ENCODE measurements at regions not wholly inside any gene's neighbourhood (a gene's known extent, or its start where the extent isn't known, plus 50 kb on each side); places are given as distances from the start of the nearest gene placed in this dataset.

- H3K4me1 ChIP-seq (ENCODE audit: control insufficient read depth, insufficient read depth, low read length, unreplicated experiment) = no peaks in the 10 kb centered on the region
- no peaks in the 10 kb centered on the region for H3K79me2 ChIP-seq (ENCODE audit: control insufficient read depth, insufficient read depth, low read length, unreplicated experiment)
- H3K36me3 ChIP-seq (ENCODE audit: insufficient read depth, low read length) = no peaks in the 10 kb centered on the region
- H3K27ac ChIP-seq (ENCODE audit: low read depth, low read length) = no peak overlapping the region
- no peaks in the 10 kb centered on the region for H3K27me3 ChIP-seq (ENCODE audit: insufficient read depth, low read length)
- H3K4me3 ChIP-seq (ENCODE audit: low read depth, low read length) = no peak overlapping the region
- no peak overlapping the region for H2AFZ ChIP-seq (ENCODE audit: low read length, unreplicated experiment)
Observed at GRCh38 chr17:13981881-13982280, 87.4 kb upstream of the COX10 start.

- Histone ChIP-seq H3K27ac (ENCODE audit: low read depth, low read length) (no peak overlapping the region), H3K79me2 (ENCODE audit: control insufficient read depth, insufficient read depth, low read length, unreplicated experiment) (no peaks in the 10 kb centered on the region), H3K27me3 (ENCODE audit: insufficient read depth, low read length) (no peaks in the 10 kb centered on the region), H2AFZ (ENCODE audit: low read length, unreplicated experiment) (no peak overlapping the region), H3K36me3 (ENCODE audit: insufficient read depth, low read length) (no peaks in the 10 kb centered on the region), H3K4me3 (ENCODE audit: low read depth, low read length) (no peak overlapping the region), H3K4me1 (ENCODE audit: control insufficient read depth, insufficient read depth, low read length, unreplicated experiment) (no peaks in the 10 kb centered on the region)
Observed at GRCh38 chr17:13984956-13985355, 84.3 kb upstream of the COX10 start.

- H3K27ac ChIP-seq (ENCODE audit: low read depth, low read length) = no peak overlapping the region
- no peaks in the 10 kb centered on the region for H3K4me1 ChIP-seq (ENCODE audit: control insufficient read depth, insufficient read depth, low read length, unreplicated experiment)
- H2AFZ ChIP-seq (ENCODE audit: low read length, unreplicated experiment) = no peak overlapping the region
- H3K4me3 ChIP-seq (ENCODE audit: low read depth, low read length) = no peak overlapping the region
- H3K27me3 ChIP-seq (ENCODE audit: insufficient read depth, low read length) = no peaks in the 10 kb centered on the region
- no peaks in the 10 kb centered on the region for H3K36me3 ChIP-seq (ENCODE audit: insufficient read depth, low read length)
- H3K79me2 ChIP-seq (ENCODE audit: control insufficient read depth, insufficient read depth, low read length, unreplicated experiment) = no peaks in the 10 kb centered on the region
Observed at GRCh38 chr17:13986855-13987254, 82.4 kb upstream of the COX10 start.

DNA sequence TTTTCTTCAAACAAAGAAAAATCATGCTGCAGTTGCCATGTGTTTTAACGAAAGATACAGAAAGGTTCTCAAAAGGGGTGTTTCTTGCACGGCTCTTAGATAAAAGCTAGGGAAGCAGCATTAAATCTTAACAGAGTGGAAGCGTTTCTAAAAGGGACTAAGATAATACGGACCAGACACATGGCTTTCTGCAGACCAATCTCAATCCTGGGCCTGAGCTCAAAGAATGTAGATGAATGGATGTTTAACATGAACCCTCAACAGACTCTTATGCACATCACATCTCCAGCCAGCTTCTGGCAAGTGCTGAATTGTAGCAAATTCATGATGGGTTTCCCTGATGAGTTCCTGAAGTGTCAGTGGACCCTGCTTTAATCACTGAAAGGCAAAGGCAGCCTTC lies 80.2 kb upstream of the COX10 start:
- H2AFZ ChIP-seq (ENCODE audit: low read length, unreplicated experiment) = no peak overlapping the region
- no peak overlapping the region for H3K4me3 ChIP-seq (ENCODE audit: low read depth, low read length)
- H3K79me2 ChIP-seq (ENCODE audit: control insufficient read depth, insufficient read depth, low read length, unreplicated experiment) = no peaks in the 10 kb centered on the region
- H3K27me3 ChIP-seq (ENCODE audit: insufficient read depth, low read length) = no peaks in the 10 kb centered on the region
- no peak overlapping the region for H3K27ac ChIP-seq (ENCODE audit: low read depth, low read length)
- no peaks in the 10 kb centered on the region for H3K4me1 ChIP-seq (ENCODE audit: control insufficient read depth, insufficient read depth, low read length, unreplicated experiment)
- H3K36me3 ChIP-seq (ENCODE audit: insufficient read depth, low read length) = no peaks in the 10 kb centered on the region

DNA sequence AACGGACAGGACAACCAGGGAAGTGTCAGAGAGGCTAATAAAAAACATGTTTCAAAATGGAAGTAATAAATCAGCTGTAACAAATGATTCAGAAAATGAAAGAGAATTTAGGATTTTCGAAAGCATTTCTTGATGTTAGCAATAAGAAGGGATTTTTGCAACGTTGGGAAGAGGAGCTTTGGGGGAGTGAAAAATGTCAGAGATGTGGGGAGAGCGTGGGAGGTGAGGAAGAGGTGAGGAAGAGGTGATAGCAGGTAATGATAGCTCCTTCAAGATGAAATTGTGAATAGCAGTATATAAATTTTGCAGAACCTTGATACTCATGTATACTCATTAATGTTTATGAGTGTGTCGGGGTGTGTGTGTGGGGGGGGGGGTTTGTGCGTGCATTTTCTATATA lies 76.2 kb upstream of the COX10 start:
- Histone ChIP-seq H3K36me3 (ENCODE audit: insufficient read depth, low read length) (no peaks in the 10 kb centered on the region), H3K27me3 (ENCODE audit: insufficient read depth, low read length) (no peaks in the 10 kb centered on the region), H3K27ac (ENCODE audit: low read depth, low read length) (no peak overlapping the region), H3K4me3 (ENCODE audit: low read depth, low read length) (no peak overlapping the region), H3K4me1 (ENCODE audit: control insufficient read depth, insufficient read depth, low read length, unreplicated experiment) (no peaks in the 10 kb centered on the region), H2AFZ (ENCODE audit: low read length, unreplicated experiment) (no peak overlapping the region), H3K79me2 (ENCODE audit: control insufficient read depth, insufficient read depth, low read length, unreplicated experiment) (no peaks in the 10 kb centered on the region)

GRCh38 chr17:13994050-13994449 lies 75.3 kb upstream of the COX10 start:
- no peaks in the 10 kb centered on the region for H3K36me3 ChIP-seq (ENCODE audit: insufficient read depth, low read length)
- H2AFZ ChIP-seq (ENCODE audit: low read length, unreplicated experiment) = no peak overlapping the region
- H3K27me3 ChIP-seq (ENCODE audit: insufficient read depth, low read length) = no peaks in the 10 kb centered on the region
- H3K4me3 ChIP-seq (ENCODE audit: low read depth, low read length) = no peak overlapping the region
- no peaks in the 10 kb centered on the region for H3K4me1 ChIP-seq (ENCODE audit: control insufficient read depth, insufficient read depth, low read length, unreplicated experiment)
- no peaks in the 10 kb centered on the region for H3K79me2 ChIP-seq (ENCODE audit: control insufficient read depth, insufficient read depth, low read length, unreplicated experiment)
- H3K27ac ChIP-seq (ENCODE audit: low read depth, low read length) = no peak overlapping the region

DNA sequence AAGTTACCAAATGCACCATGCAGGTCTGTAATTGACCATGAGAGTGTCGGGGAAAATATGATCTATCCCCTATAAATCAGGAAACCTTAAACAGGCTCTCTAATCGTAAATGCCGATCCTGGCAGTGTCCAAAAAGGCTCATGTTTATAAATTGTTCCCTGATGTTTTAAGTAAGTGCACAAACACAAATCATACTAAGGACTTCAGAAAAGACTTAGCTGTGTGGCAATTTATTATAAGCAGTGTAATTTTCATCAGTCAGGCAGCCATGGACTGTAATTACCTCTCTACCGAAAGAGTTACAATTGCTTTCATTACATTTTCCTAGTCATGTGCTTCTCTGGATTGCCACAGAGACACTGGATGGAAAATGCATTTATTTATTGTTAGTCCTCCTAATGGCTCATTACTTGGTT lies 73.4 kb upstream of the COX10 start:
- Histone ChIP-seq H3K27me3 (ENCODE audit: insufficient read depth, low read length) (no peaks in the 10 kb centered on the region), H3K4me3 (ENCODE audit: low read depth, low read length) (no peak overlapping the region), H2AFZ (ENCODE audit: low read length, unreplicated experiment) (no peak overlapping the region)

DNA sequence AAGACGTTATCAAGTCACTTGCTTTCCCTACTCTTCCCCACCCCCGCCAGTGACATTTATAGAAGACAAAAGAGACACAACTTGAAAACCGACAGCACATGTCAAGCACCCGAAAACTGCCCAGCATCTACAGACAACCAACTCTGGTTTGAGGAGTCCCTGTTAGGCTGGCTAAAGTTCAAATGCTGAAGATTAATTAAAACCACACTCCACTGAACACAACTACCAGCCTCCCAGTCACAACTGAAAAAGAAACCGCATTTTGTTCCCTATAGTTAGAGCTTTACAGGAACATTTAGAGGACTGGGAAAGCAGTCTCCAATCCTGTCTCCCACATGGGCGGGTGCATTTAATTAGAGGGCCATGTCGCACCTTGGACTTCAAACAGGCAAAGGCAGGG lies 73.0 kb upstream of the COX10 start:
- H3K4me3 ChIP-seq (ENCODE audit: low read depth, low read length) = no peak overlapping the region
- H2AFZ ChIP-seq (ENCODE audit: low read length, unreplicated experiment) = no peak overlapping the region
- H3K27ac ChIP-seq (ENCODE audit: low read depth, low read length) = no peak overlapping the region
- H3K4me1 ChIP-seq (ENCODE audit: control insufficient read depth, insufficient read depth, low read length, unreplicated experiment) = no peaks in the 10 kb centered on the region
- H3K79me2 ChIP-seq (ENCODE audit: control insufficient read depth, insufficient read depth, low read length, unreplicated experiment) = no peaks in the 10 kb centered on the region
- no peaks in the 10 kb centered on the region for H3K36me3 ChIP-seq (ENCODE audit: insufficient read depth, low read length)
- H3K27me3 ChIP-seq (ENCODE audit: insufficient read depth, low read length) = no peaks in the 10 kb centered on the region

More for the DNA sequence above, 73.4 kb upstream of the COX10 start:
- Histone ChIP-seq H3K79me2 (ENCODE audit: control insufficient read depth, insufficient read depth, low read length, unreplicated experiment) (no peaks in the 10 kb centered on the region), H3K36me3 (ENCODE audit: insufficient read depth, low read length) (no peaks in the 10 kb centered on the region), H3K27ac (ENCODE audit: low read depth, low read length) (no peak overlapping the region), H3K4me1 (ENCODE audit: control insufficient read depth, insufficient read depth, low read length, unreplicated experiment) (no peaks in the 10 kb centered on the region)

- Histone ChIP-seq H2AFZ (ENCODE audit: low read length, unreplicated experiment) (no peak overlapping the region), H3K27me3 (ENCODE audit: insufficient read depth, low read length) (no peaks in the 10 kb centered on the region), H3K36me3 (ENCODE audit: insufficient read depth, low read length) (no peaks in the 10 kb centered on the region), H3K79me2 (ENCODE audit: control insufficient read depth, insufficient read depth, low read length, unreplicated experiment) (no peaks in the 10 kb centered on the region), H3K4me1 (ENCODE audit: control insufficient read depth, insufficient read depth, low read length, unreplicated experiment) (no peaks in the 10 kb centered on the region), H3K4me3 (ENCODE audit: low read depth, low read length) (no peak overlapping the region), H3K27ac (ENCODE audit: low read depth, low read length) (no peak overlapping the region)
Observed at GRCh38 chr17:13996748-13997147, 72.6 kb upstream of the COX10 start.

DNA sequence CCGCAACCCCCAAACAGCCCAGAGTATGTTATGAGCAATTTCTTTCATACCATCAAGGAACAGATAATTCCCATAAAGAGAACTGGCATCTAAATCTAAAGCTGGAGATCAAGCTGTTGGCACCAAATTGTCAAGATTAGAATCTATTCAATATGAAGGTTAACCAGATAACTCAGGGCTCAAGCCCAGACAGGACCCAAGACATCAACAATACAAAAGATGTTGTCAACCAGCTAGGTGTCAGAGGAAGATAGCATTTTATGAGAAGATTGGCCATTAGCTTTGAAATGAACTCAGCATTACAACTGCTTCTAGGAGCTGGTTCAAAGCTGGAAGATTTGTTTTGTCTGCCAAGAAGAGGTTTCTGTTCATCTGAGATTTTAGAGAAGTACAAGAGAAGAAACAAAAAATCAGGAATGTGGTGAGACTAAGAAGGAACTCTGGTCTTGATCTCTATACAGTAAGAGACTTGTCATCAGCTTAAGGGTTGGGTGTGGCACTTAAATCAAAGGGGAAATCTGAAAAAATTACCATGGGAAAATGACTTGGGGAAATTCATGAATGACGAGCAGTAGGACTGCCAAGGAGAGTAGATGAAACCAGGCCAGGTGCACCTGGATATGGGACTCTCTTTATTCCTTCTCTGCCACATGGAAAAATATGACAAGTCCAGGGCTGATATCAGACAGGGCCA lies 64.2 kb upstream of the COX10 start:
- Histone ChIP-seq H3K4me1 (ENCODE audit: control insufficient read depth, insufficient read depth, low read length, unreplicated experiment) (no peaks in the 10 kb centered on the region), H3K27me3 (ENCODE audit: insufficient read depth, low read length) (no peaks in the 10 kb centered on the region), H3K36me3 (ENCODE audit: insufficient read depth, low read length) (no peaks in the 10 kb centered on the region), H3K27ac (ENCODE audit: low read depth, low read length) (no peak overlapping the region), H3K4me3 (ENCODE audit: low read depth, low read length) (no peak overlapping the region), H3K79me2 (ENCODE audit: control insufficient read depth, insufficient read depth, low read length, unreplicated experiment) (no peaks in the 10 kb centered on the region), H2AFZ (ENCODE audit: low read length, unreplicated experiment) (no peak overlapping the region)

- Histone ChIP-seq H2AFZ (ENCODE audit: low read length, unreplicated experiment) (no peak overlapping the region), H3K4me3 (ENCODE audit: low read depth, low read length) (no peak overlapping the region), H3K79me2 (ENCODE audit: control insufficient read depth, insufficient read depth, low read length, unreplicated experiment) (no peaks in the 10 kb centered on the region), H3K27me3 (ENCODE audit: insufficient read depth, low read length) (no peaks in the 10 kb centered on the region), H3K27ac (ENCODE audit: low read depth, low read length) (no peak overlapping the region), H3K4me1 (ENCODE audit: control insufficient read depth, insufficient read depth, low read length, unreplicated experiment) (no peaks in the 10 kb centered on the region), H3K36me3 (ENCODE audit: insufficient read depth, low read length) (no peaks in the 10 kb centered on the region)
Observed at GRCh38 chr17:14006249-14006942, 62.9 kb upstream of the COX10 start.

Measured in ACC112 (cell line).